SU-DHL-6 (cell line): ENCODE measurements at regions not wholly inside any gene's neighbourhood (a gene's known extent, or its start where the extent isn't known, plus 50 kb on each side); places are given as distances from the start of the nearest gene placed in this dataset.

Experiments used
- H2AFZ ChIP-seq: fragments of 200-600 bp; sonication (generic); 2 replicates; pipeline ENCODE4 v1.6.1; 2014; ENCODE audit warnings: low read depth, mild to moderate bottlenecking, moderate library complexity, mixed read lengths, antibody characterized with exemption, low read length; ENCODE audit not compliant: severe bottlenecking
- H3F3A ChIP-seq: fragments of 200-600 bp; shearing (Covaris generic); 2 replicates; pipeline ENCODE4 v1.6.0; 2016; ENCODE audit warnings: antibody characterized with exemption, mild to moderate bottlenecking; ENCODE audit not compliant: insufficient read depth
- H3K27ac ChIP-seq: fragments of 200-600 bp; sonication (generic); 2 replicates; pipeline ENCODE4 v1.5.1; 2016; ENCODE audit warnings: low read depth, mild to moderate bottlenecking, low read length, moderate library complexity, mixed read lengths
- H3K27me3 ChIP-seq: fragments of 200-600 bp; sonication (generic), shearing (Covaris generic); 2 replicates; pipeline ENCODE4 v1.6.0; 2014; ENCODE audit warnings: mild to moderate bottlenecking, low read length
- H3K36me3 ChIP-seq: fragments of 200-600 bp; sonication (generic); 2 replicates; pipeline ENCODE4 v1.6.1; 2014; ENCODE audit warnings: mild to moderate bottlenecking, low read length, mixed read lengths
- H3K4me2 ChIP-seq: fragments of 300-600, 200-600 bp; shearing (Covaris generic), sonication (generic); 2 replicates; pipeline ENCODE4 v1.6.0; 2014; ENCODE audit warnings: low read length, low read depth, mild to moderate bottlenecking; ENCODE audit not compliant: poor library complexity, severe bottlenecking
- H3K4me3 ChIP-seq: fragments of 200-600 bp; sonication (generic); 2 replicates; pipeline ENCODE4 v1.5.1; 2014; ENCODE audit warnings: antibody characterized with exemption, low read length, mild to moderate bottlenecking, mixed read lengths; ENCODE audit not compliant: insufficient read depth, poor library complexity, severe bottlenecking
- H3K79me2 ChIP-seq: fragments of 200-600 bp; sonication (generic); 2 replicates; pipeline ENCODE4 v1.6.1; 2014; ENCODE audit warnings: mild to moderate bottlenecking, low read length, moderate library complexity; ENCODE audit not compliant: insufficient read depth
- H3K9ac ChIP-seq: fragments of 200-600 bp; sonication (generic); 2 replicates; pipeline ENCODE4 v1.7.0; 2014; ENCODE audit warnings: mild to moderate bottlenecking, low read length
- H3K9me2 ChIP-seq: fragments of 200-600 bp; sonication (generic); replicated peaks from 2 replicates; pipeline ENCODE4 v1.6.1; 2014; ENCODE audit warnings: low read length; ENCODE audit not compliant: insufficient read depth
- H3K9me3 ChIP-seq: fragments of 200-600 bp; sonication (generic); 2 replicates; pipeline ENCODE4 v1.6.1; 2014; ENCODE audit warnings: low read length, mixed read lengths; ENCODE audit not compliant: insufficient read depth
- H4K20me1 ChIP-seq: fragments of 200-600 bp; sonication (generic); 2 replicates; pipeline ENCODE4 v1.6.1; 2014; ENCODE audit warnings: low read depth, mild to moderate bottlenecking, antibody characterized with exemption, low read length, moderate library complexity, mixed read lengths
- CTCF ChIP-seq: fragments of 200-600 bp; sonication (generic); IDR thresholded peaks from one replicate; pipeline ENCODE4 v1.5.1; 2017; ENCODE audit warnings: antibody characterized with exemption, mild to moderate bottlenecking, low read length, moderate library complexity; ENCODE audit not compliant: insufficient read depth, poor library complexity, severe bottlenecking
- EZH2phosphoT487 ChIP-seq: fragments of 200-600 bp; sonication (generic), shearing (Covaris generic); conservative IDR thresholded peaks from 2 replicates; pipeline ENCODE4 v1.6.1; 2018; ENCODE audit warnings: mild to moderate bottlenecking, antibody characterized with exemption, low read length, moderate library complexity, mixed read lengths

GRCh38 chr4:60544981-60545380, 655.1 kb upstream of the ADGRL3 start:
- Histone ChIP-seq H3K27me3 (no peaks in the 10 kb centered on the region), H3K9me2 (no peaks in the 10 kb centered on the region), H4K20me1 (no peaks in the 10 kb centered on the region), H2AFZ (no peak overlapping the region), H3K36me3 (no peaks in the 10 kb centered on the region), H3K4me3 (no peak overlapping the region), H3K9ac (no peak overlapping the region), H3K27ac (no peak overlapping the region), H3F3A (no peaks in the 10 kb centered on the region), H3K79me2 (no peaks in the 10 kb centered on the region), H3K9me3 (no peaks in the 10 kb centered on the region), H3K4me2 (no peak overlapping the region)
- TF ChIP-seq CTCF (no peak), EZH2phosphoT487 (no peak)

- peak overlapping the region; percentile 80 for H2AFZ ChIP-seq
- no peaks in the 10 kb centered on the region for H3K9me3 ChIP-seq
- H3K4me3 ChIP-seq, result no peak overlapping the region
- H3K27me3 ChIP-seq, result no peaks in the 10 kb centered on the region
- H3K79me2 ChIP-seq, result no peaks in the 10 kb centered on the region
- TF ChIP-seq CTCF (no peak), EZH2phosphoT487 (no peak)
- peak overlapping the region; percentile 20 for H3K4me2 ChIP-seq
- no peaks in the 10 kb centered on the region for H4K20me1 ChIP-seq
- no peak overlapping the region for H3K27ac ChIP-seq
- H3K9me2 ChIP-seq, result no peaks in the 10 kb centered on the region
- no peaks in the 10 kb centered on the region for H3F3A ChIP-seq
- no peak overlapping the region for H3K9ac ChIP-seq
- no peaks in the 10 kb centered on the region for H3K36me3 ChIP-seq
These were observed 637.8 kb upstream of the ADGRL3 start for GRCh38 chr4:60562334-60562733.

- TF ChIP-seq EZH2phosphoT487 (no peak), CTCF (no peak)
- H3K4me2 ChIP-seq, result no peak overlapping the region
- H2AFZ ChIP-seq, result no peak overlapping the region
- no peaks in the 10 kb centered on the region for H3K9me3 ChIP-seq
- no peaks in the 10 kb centered on the region for H3F3A ChIP-seq
- no peaks in the 10 kb centered on the region for H4K20me1 ChIP-seq
- H3K9me2 ChIP-seq, result no peaks in the 10 kb centered on the region
- no peak overlapping the region for H3K9ac ChIP-seq
- no peak overlapping the region for H3K27ac ChIP-seq
- H3K4me3 ChIP-seq, result no peak overlapping the region
- no peaks in the 10 kb centered on the region for H3K27me3 ChIP-seq
- no peaks in the 10 kb centered on the region for H3K79me2 ChIP-seq
- no peaks in the 10 kb centered on the region for H3K36me3 ChIP-seq
These were observed 634.6 kb upstream of the ADGRL3 start for GRCh38 chr4:60565558-60565957.
